ENCODE measurements at regions not wholly inside any gene's neighbourhood (a gene's known extent, or its start where the extent isn't known, plus 50 kb on each side); places are given as distances from the start of the nearest gene placed in this dataset.

GRCh38 chr6:45830441-45831139 lies 185.1 kb downstream of the CLIC5 start:
- peak overlapping the region in 1 of 2 donors; percentile 77 for H3K27ac Mint-ChIP-seq
- WGBS (ENCODE audit: insufficient coverage) = 3% methylated on average over 6 of the region's 9 CpGs
- Histone ChIP-seq H3K4me1 (ENCODE audit: control insufficient read depth, insufficient read depth, low read length) (peaks cover 7% of the 10 kb centered on the region), H3K27me3 (ENCODE audit: control insufficient read depth, insufficient read depth, low read length) (no peaks in the 10 kb centered on the region), H3K27ac (ENCODE audit: low read length) (no peak overlapping the region), H3K36me3 (ENCODE audit: control insufficient read depth, insufficient read depth, low read length) (no peaks in the 10 kb centered on the region), H3K9me3 (ENCODE audit: control insufficient read depth, insufficient read depth, low read length) (no peaks in the 10 kb centered on the region), H3K4me3 (ENCODE audit: low read length) (no peak overlapping the region)
- ATAC-seq (peak; percentile 61 to 85 (median 70)), DNase-seq (peak in 1 of 2 donors; percentile 27)
- peaks cover 8 to 15% of the 10 kb centered on the region in 2 donors for H3K27me3 Mint-ChIP-seq (ENCODE audit: low read depth in 2 of 2)
- peaks cover 20 to 23% of the 10 kb centered on the region in 2 donors for H3K4me1 Mint-ChIP-seq
- peak overlapping the region; percentile 19 for H3K4me3 Mint-ChIP-seq
- no peak for TF ChIP-seq CTCF (IDR thresholded peaks at IDR 0.05)
- intact Hi-C loops (cut with micrococcal nuclease) = no loop called here
- no peaks in the 10 kb centered on the region for H3K9me3 Mint-ChIP-seq
- no peaks in the 10 kb centered on the region for H3K36me3 Mint-ChIP-seq

- WGBS (ENCODE audit: insufficient coverage) = 93% methylated on average over 1 of the region's 1 CpG
- peaks cover 20 to 23% of the 10 kb centered on the region in 2 donors for H3K4me1 Mint-ChIP-seq
- no peaks in the 10 kb centered on the region for H3K36me3 Mint-ChIP-seq
- Histone ChIP-seq H3K36me3 (ENCODE audit: control insufficient read depth, insufficient read depth, low read length) (no peaks in the 10 kb centered on the region), H3K27ac (ENCODE audit: low read length) (no peak overlapping the region), H3K4me1 (ENCODE audit: control insufficient read depth, insufficient read depth, low read length) (peaks cover 7% of the 10 kb centered on the region), H3K9me3 (ENCODE audit: control insufficient read depth, insufficient read depth, low read length) (no peaks in the 10 kb centered on the region), H3K4me3 (ENCODE audit: low read length) (no peak overlapping the region), H3K27me3 (ENCODE audit: control insufficient read depth, insufficient read depth, low read length) (no peaks in the 10 kb centered on the region)
- ATAC-seq (no peak), DNase-seq (no peak)
- no peak overlapping the region for H3K4me3 Mint-ChIP-seq
- H3K9me3 Mint-ChIP-seq = no peaks in the 10 kb centered on the region
- H3K27ac Mint-ChIP-seq = no peak overlapping the region
- peaks cover 8 to 19% of the 10 kb centered on the region in 2 donors for H3K27me3 Mint-ChIP-seq (ENCODE audit: low read depth in 2 of 2)
- intact Hi-C loops (cut with micrococcal nuclease) = no loop called here
- no peak for TF ChIP-seq CTCF (IDR thresholded peaks at IDR 0.05)
Observed at GRCh38 chr6:45829873-45830272, 185.8 kb downstream of the CLIC5 start.

GRCh38 chr6:45827952-45828530 lies 187.6 kb downstream of the CLIC5 start:
- H3K4me1 Mint-ChIP-seq = peaks cover 20 to 23% of the 10 kb centered on the region in 2 donors
- Histone ChIP-seq H3K27ac (ENCODE audit: low read length) (no peak overlapping the region), H3K4me1 (ENCODE audit: control insufficient read depth, insufficient read depth, low read length) (peaks cover 7% of the 10 kb centered on the region), H3K4me3 (ENCODE audit: low read length) (no peak overlapping the region), H3K27me3 (ENCODE audit: control insufficient read depth, insufficient read depth, low read length) (no peaks in the 10 kb centered on the region), H3K9me3 (ENCODE audit: control insufficient read depth, insufficient read depth, low read length) (no peaks in the 10 kb centered on the region), H3K36me3 (ENCODE audit: control insufficient read depth, insufficient read depth, low read length) (no peaks in the 10 kb centered on the region)
- ATAC-seq (no peak), DNase-seq (no peak)
- H3K4me3 Mint-ChIP-seq = no peak overlapping the region
- no peaks in the 10 kb centered on the region for H3K36me3 Mint-ChIP-seq
- no peak overlapping the region for H3K27ac Mint-ChIP-seq
- H3K9me3 Mint-ChIP-seq = no peaks in the 10 kb centered on the region
- peaks cover 8 to 32% of the 10 kb centered on the region in 2 donors for H3K27me3 Mint-ChIP-seq (ENCODE audit: low read depth in 2 of 2)
- intact Hi-C loops (cut with micrococcal nuclease) = no loop called here
- WGBS (ENCODE audit: insufficient coverage) = 95% methylated on average over 5 of the region's 7 CpGs
- TF ChIP-seq CTCF (IDR thresholded peaks at IDR 0.05) = no peak

Measured in natural killer cell (primary cell).